H9 (cell line): ENCODE measurements at regions not wholly inside any gene's neighbourhood (a gene's known extent, or its start where the extent isn't known, plus 50 kb on each side); places are given as distances from the start of the nearest gene placed in this dataset.

ENCODE experiments used
- DNase-seq: peaks from one replicate; pipeline ENCODE4 v3.0.0-alpha.2; 2017
- H2AFZ ChIP-seq: one replicate; pipeline ENCODE4 v1.6.1; 2013; ENCODE audit warnings: mild to moderate bottlenecking, low read length, control low read depth, moderate library complexity
- H2AK5ac ChIP-seq: 2 replicates; pipeline ENCODE4 v1.6.1; 2013; ENCODE audit warnings: low read length, control low read depth, mixed read lengths; ENCODE audit not compliant: insufficient read length
- H2BK120ac ChIP-seq: one replicate; pipeline ENCODE4 v1.6.1; 2013; ENCODE audit warnings: low read depth, mild to moderate bottlenecking, low read length, control low read depth, inconsistent platforms; ENCODE audit not compliant: poor library complexity, severe bottlenecking
- H2BK12ac ChIP-seq: 2 replicates; pipeline ENCODE4 v1.6.1; 2013; ENCODE audit warnings: low read length, control low read depth, mixed read lengths, low read depth; ENCODE audit not compliant: insufficient read length
- H2BK15ac ChIP-seq: 2 replicates; pipeline ENCODE4 v1.6.1; 2013; ENCODE audit warnings: low read depth, low read length, control low read depth
- H2BK20ac ChIP-seq: one replicate; pipeline ENCODE4 v1.6.1; 2013; ENCODE audit warnings: low read depth, mild to moderate bottlenecking, low read length, control low read depth, inconsistent platforms; ENCODE audit not compliant: poor library complexity, severe bottlenecking
- H2BK5ac ChIP-seq: 2 replicates; pipeline ENCODE4 v1.6.1; 2013; ENCODE audit warnings: low read length, control low read depth, mixed read lengths; ENCODE audit not compliant: insufficient read length
- H3K14ac ChIP-seq: 2 replicates; pipeline ENCODE4 v1.6.1; 2013; ENCODE audit warnings: low read length, control low read depth; ENCODE audit not compliant: insufficient read depth
- H3K18ac ChIP-seq: 2 replicates; pipeline ENCODE4 v1.6.1; 2013; ENCODE audit warnings: low read depth, mild to moderate bottlenecking, mixed read lengths, low read length, control low read depth; ENCODE audit not compliant: insufficient read length
- H3K23ac ChIP-seq: 2 replicates; pipeline ENCODE4 v1.6.1; 2013; ENCODE audit warnings: low read length, control low read depth, mixed read lengths, low read depth; ENCODE audit not compliant: insufficient read length
- H3K23me2 ChIP-seq: 2 replicates; pipeline ENCODE4 v1.6.1; 2013; ENCODE audit warnings: low read depth, mild to moderate bottlenecking, mixed read lengths, low read length, control low read depth; ENCODE audit not compliant: insufficient read length, poor library complexity, severe bottlenecking
- H3K27ac ChIP-seq: 2 replicates; pipeline ENCODE4 v1.5.1; 2013; ENCODE audit warnings: low read length, control low read depth, mixed read lengths, low read depth; ENCODE audit not compliant: insufficient read length
- H3K27me3 ChIP-seq: 2 replicates; pipeline ENCODE4 v1.6.1; 2013; ENCODE audit warnings: low read length, control low read depth, inconsistent platforms; ENCODE audit not compliant: insufficient read depth
- H3K4ac ChIP-seq: 2 replicates; pipeline ENCODE4 v1.6.1; 2013; ENCODE audit warnings: low read depth, mild to moderate bottlenecking, control low read depth, inconsistent platforms, low read length, moderate library complexity
- H3K4me1 ChIP-seq: 2 replicates; pipeline ENCODE4 v1.6.1; 2013; ENCODE audit warnings: low read length, control low read depth, inconsistent platforms; ENCODE audit not compliant: insufficient read depth
- H3K4me2 ChIP-seq: 2 replicates; pipeline ENCODE4 v1.6.1; 2013; ENCODE audit warnings: low read length, control low read depth, mixed read lengths; ENCODE audit not compliant: insufficient read length, insufficient read depth
- H3K56ac ChIP-seq: 2 replicates; pipeline ENCODE4 v1.6.1; 2013; ENCODE audit warnings: low read depth, mild to moderate bottlenecking, mixed read lengths, low read length, control low read depth; ENCODE audit not compliant: insufficient read length
- H3K79me1 ChIP-seq: 2 replicates; pipeline ENCODE4 v1.6.1; 2013; ENCODE audit warnings: low read depth, mild to moderate bottlenecking, moderate library complexity, low read length, control low read depth, inconsistent platforms; ENCODE audit not compliant: insufficient read depth, poor library complexity, severe bottlenecking
- H3K79me2 ChIP-seq: 2 replicates; pipeline ENCODE4 v1.6.1; 2013; ENCODE audit warnings: low read length, control low read depth, inconsistent platforms; ENCODE audit not compliant: insufficient read depth
- H3K9ac ChIP-seq: 2 replicates; pipeline ENCODE4 v1.6.1; 2013; ENCODE audit warnings: low read length, control low read depth, mixed read lengths; ENCODE audit not compliant: insufficient read length; ENCODE audit errors: extremely low read depth
- H3K9me3 ChIP-seq: one replicate; pipeline ENCODE4 v1.6.1; 2013; ENCODE audit warnings: low read depth, low read length, inconsistent platforms; ENCODE audit not compliant: control insufficient read depth
- H3T11ph ChIP-seq: one replicate; pipeline ENCODE4 v1.6.1; 2013; ENCODE audit warnings: mild to moderate bottlenecking, low read length, control low read depth, inconsistent platforms
- H4K20me1 ChIP-seq: one replicate; pipeline ENCODE4 v1.6.1; 2013; ENCODE audit not compliant: control insufficient read depth, insufficient read length, insufficient read depth
- H4K5ac ChIP-seq: 2 replicates; pipeline ENCODE4 v1.6.1; 2013; ENCODE audit warnings: low read depth, mild to moderate bottlenecking, mixed read lengths, low read length, control low read depth; ENCODE audit not compliant: insufficient read length
- H4K8ac ChIP-seq: replicated peaks from 2 replicates; pipeline ENCODE4 v1.6.1; 2013; ENCODE audit warnings: low read length, control low read depth, mixed read lengths, low read depth; ENCODE audit not compliant: insufficient read length
- H4K91ac ChIP-seq: 2 replicates; pipeline ENCODE4 v1.6.1; 2013; ENCODE audit warnings: low read depth, mild to moderate bottlenecking, moderate library complexity, mixed read lengths, low read length, control low read depth; ENCODE audit not compliant: insufficient read length
- H3K27ac Mint-ChIP-seq, 3 experiments: 2 replicates in 2 of 3; 3 replicates in 1 of 3; pipeline ENCODE4 v1.8.0; 2020 to 2021; ENCODE audit warnings: mixed read lengths in 3 of 3, mild to moderate bottlenecking in 1 of 3, moderate library complexity in 1 of 3
- H3K27me3 Mint-ChIP-seq: 2 replicates; pipeline ENCODE4 v1.8.0; 2021; ENCODE audit warnings: low read depth, mild to moderate bottlenecking, moderate library complexity, mixed read lengths
- H3K36me3 Mint-ChIP-seq, 3 experiments: 2 replicates in 2 of 3; 3 replicates in 1 of 3; pipeline ENCODE4 v1.8.0; 2020 to 2021; ENCODE audit warnings: low read depth in 3 of 3, mixed read lengths in 3 of 3; ENCODE audit not compliant: insufficient read depth in 1 of 3
- H3K4me1 Mint-ChIP-seq, 2 experiments: 2 replicates each; pipeline ENCODE4 v1.8.0; 2020; ENCODE audit warnings: mixed read lengths in 2 of 2
- H3K4me3 Mint-ChIP-seq, 2 experiments: 2 replicates in 1 of 2; 3 replicates in 1 of 2; pipeline ENCODE4 v1.8.0; 2020 to 2021; ENCODE audit warnings: mild to moderate bottlenecking in 2 of 2, mixed read lengths in 2 of 2, moderate library complexity in 1 of 2
- H3K9me3 Mint-ChIP-seq, 2 experiments: 2 replicates in 1 of 2; 3 replicates in 1 of 2; pipeline ENCODE4 v1.8.0; 2020; ENCODE audit warnings: mild to moderate bottlenecking in 2 of 2, mixed read lengths in 2 of 2, moderate library complexity in 1 of 2
- CTCF ChIP-seq: fragments of 200-600 bp; sonication (generic); conservative IDR thresholded peaks from 3 replicates; pipeline ENCODE4 v1.8.0; 2021; ENCODE audit warnings: antibody characterized with exemption, mild to moderate bottlenecking
- WGBS: extraction: QIAGEN DNeasy Blood & Tissue Kit; methylation state at CpG from one replicate; pipeline ENCODE4 v1.1.7; 2013; ENCODE audit warnings: missing lambda C conversion rate, low lambda C conversion rate, mixed read lengths; ENCODE audit not compliant: insufficient read length; ENCODE audit errors: extremely low coverage; 5-methylcytosine and 5-hydroxymethylcytosine counted together

DNA sequence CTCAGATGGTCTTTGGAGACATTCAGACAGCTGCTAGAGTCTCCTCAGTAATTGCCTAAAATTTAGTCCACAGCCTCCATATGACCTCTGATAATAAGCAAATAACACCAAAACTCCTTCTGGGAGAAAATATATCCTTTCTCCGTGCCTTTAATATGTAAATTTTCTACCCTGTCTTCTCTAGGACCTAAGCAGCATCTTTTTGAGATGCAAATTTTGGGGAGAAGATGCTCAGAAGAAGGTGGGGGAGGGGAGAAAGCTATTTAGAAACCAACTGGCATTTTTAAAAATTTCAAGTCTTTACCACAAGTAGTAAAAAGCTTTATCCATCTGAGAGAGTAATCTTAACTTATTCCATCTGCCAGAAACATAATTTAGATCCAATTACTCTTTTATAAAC, 91.8 kb upstream of the KCNK12 start:
- no peak overlapping the region for H2BK120ac ChIP-seq
- peak overlapping the region; percentile 2 to 70; a peak in 4 of 5 replicates for H3K4me3 Mint-ChIP-seq
- H3K27me3 ChIP-seq = no peaks in the 10 kb centered on the region
- no peak overlapping the region for H2BK20ac ChIP-seq
- DNase-seq = no peak
- no peak overlapping the region for H4K5ac ChIP-seq
- H3K4ac ChIP-seq = no peak overlapping the region
- H2BK12ac ChIP-seq = no peak overlapping the region
- H3K23me2 ChIP-seq = no peaks in the 10 kb centered on the region
- no peak overlapping the region for H2AFZ ChIP-seq
- H3K4me2 ChIP-seq = peak overlapping the region; percentile 14
- no peak overlapping the region for H2AK5ac ChIP-seq
- H3K27ac Mint-ChIP-seq = peak overlapping the region; percentile 79 to 99 (median 98); a peak in 6 of 7 replicates
- no peak overlapping the region for H2BK15ac ChIP-seq
- no peak overlapping the region for H4K8ac ChIP-seq
- no peak overlapping the region for H3K23ac ChIP-seq
- H3K79me1 ChIP-seq = no peaks in the 10 kb centered on the region
- H3K14ac ChIP-seq = no peak overlapping the region
- no peaks in the 10 kb centered on the region for H4K20me1 ChIP-seq
- H3K9me3 ChIP-seq = no peaks in the 10 kb centered on the region
- H3K36me3 Mint-ChIP-seq = no peaks in the 10 kb centered on the region; a peak in 2 of 7 replicates
- H2BK5ac ChIP-seq = no peak overlapping the region
- H3K9ac ChIP-seq = no peak overlapping the region
- H4K91ac ChIP-seq = no peak overlapping the region
- no peak overlapping the region for H3K27ac ChIP-seq
- H3K18ac ChIP-seq = no peak overlapping the region
- H3K4me1 Mint-ChIP-seq = peaks cover 36 to 44% of the 10 kb centered on the region in 2 experiments
- no peaks in the 10 kb centered on the region; the same call in 1 of the 2 replicates for H3K27me3 Mint-ChIP-seq
- WGBS = no CpG with 5 or more reads among the region's 1 CpG
- no peaks in the 10 kb centered on the region for H3K9me3 Mint-ChIP-seq
- peaks cover 10% of the 10 kb centered on the region; the same call in 1 of the 2 replicates for H3K4me1 ChIP-seq
- no peak overlapping the region for H3T11ph ChIP-seq
- H3K79me2 ChIP-seq = no peaks in the 10 kb centered on the region
- TF ChIP-seq CTCF = no peak
- H3K56ac ChIP-seq = no peak overlapping the region
